ENCODE measurements at regions not wholly inside any gene's neighbourhood (a gene's known extent, or its start where the extent isn't known, plus 50 kb on each side); places are given as distances from the start of the nearest gene placed in this dataset.

- Mint-ChIP-seq H3K4me3 (no peak overlapping the region), H3K27ac (no peak overlapping the region), H3K9me3 (no peaks in the 10 kb centered on the region), H3K36me3 (no peaks in the 10 kb centered on the region), H3K27me3 (no peaks in the 10 kb centered on the region), H3K4me1 (ENCODE audit: unreplicated experiment) (no peaks in the 10 kb centered on the region)
- TF ChIP-seq CTCF (conservative IDR thresholded peaks at IDR 0.05) = no peak
- DNase-seq (ENCODE audit: extremely low spot score, unreplicated experiment) = no peak
Observed at GRCh38 chr13:90089051-90089450, 1258.4 kb upstream of the MIR17HG start.

- H3K27ac Mint-ChIP-seq = no peak overlapping the region
- H3K4me1 Mint-ChIP-seq (ENCODE audit: unreplicated experiment) = no peaks in the 10 kb centered on the region
- H3K4me3 Mint-ChIP-seq = no peak overlapping the region
- no peaks in the 10 kb centered on the region for H3K27me3 Mint-ChIP-seq
- TF ChIP-seq CTCF (conservative IDR thresholded peaks at IDR 0.05) = no peak
- no peaks in the 10 kb centered on the region for H3K36me3 Mint-ChIP-seq
- DNase-seq (ENCODE audit: extremely low spot score, unreplicated experiment) = no peak
- peaks cover 7% of the 10 kb centered on the region for H3K9me3 Mint-ChIP-seq
Observed at GRCh38 chr13:90091611-90092010, 1255.9 kb upstream of the MIR17HG start.

- Mint-ChIP-seq H3K36me3 (no peaks in the 10 kb centered on the region), H3K9me3 (peaks cover 7% of the 10 kb centered on the region), H3K4me3 (no peak overlapping the region), H3K27ac (no peak overlapping the region), H3K4me1 (ENCODE audit: unreplicated experiment) (no peaks in the 10 kb centered on the region), H3K27me3 (no peaks in the 10 kb centered on the region)
- no peak for DNase-seq (ENCODE audit: extremely low spot score, unreplicated experiment)
- no peak for TF ChIP-seq CTCF (conservative IDR thresholded peaks at IDR 0.05)
Observed at GRCh38 chr13:90094357-90094756, 1253.1 kb upstream of the MIR17HG start.

GRCh38 chr13:90098577-90098976 is 1248.9 kb upstream of the MIR17HG start:
- no peak overlapping the region for H3K4me3 Mint-ChIP-seq
- H3K27me3 Mint-ChIP-seq = no peaks in the 10 kb centered on the region
- no peak overlapping the region for H3K27ac Mint-ChIP-seq
- TF ChIP-seq CTCF (conservative IDR thresholded peaks at IDR 0.05) = no peak
- no peak for DNase-seq (ENCODE audit: extremely low spot score, unreplicated experiment)
- H3K9me3 Mint-ChIP-seq = peaks cover 12% of the 10 kb centered on the region
- no peaks in the 10 kb centered on the region for H3K4me1 Mint-ChIP-seq (ENCODE audit: unreplicated experiment)
- no peaks in the 10 kb centered on the region for H3K36me3 Mint-ChIP-seq

- TF ChIP-seq CTCF (conservative IDR thresholded peaks at IDR 0.05) = no peak
- Mint-ChIP-seq H3K27me3 (no peaks in the 10 kb centered on the region), H3K9me3 (peaks cover 11% of the 10 kb centered on the region), H3K4me3 (no peak overlapping the region), H3K27ac (no peak overlapping the region), H3K36me3 (no peaks in the 10 kb centered on the region), H3K4me1 (ENCODE audit: unreplicated experiment) (no peaks in the 10 kb centered on the region)
- no peak for DNase-seq (ENCODE audit: extremely low spot score, unreplicated experiment)
Observed at GRCh38 chr13:90099847-90100246, 1247.6 kb upstream of the MIR17HG start.

Measured in type B pancreatic cell (in vitro differentiated cells).